ENCODE measurements at regions not wholly inside any gene's neighbourhood (a gene's known extent, or its start where the extent isn't known, plus 50 kb on each side); places are given as distances from the start of the nearest gene placed in this dataset.

GRCh38 chr2:185242462-185242861 is 496.1 kb upstream of the FSIP2 start:
- Histone ChIP-seq H3K9me2 (replicated peaks; ENCODE audit: insufficient read depth) (no peaks in the 10 kb centered on the region), H4K20me1 (ENCODE audit: insufficient read depth, poor library complexity, severe bottlenecking) (no peaks in the 10 kb centered on the region), H3K4me3 (no peak overlapping the region), H3K9me3 (ENCODE audit: low read depth) (no peaks in the 10 kb centered on the region), H2AFZ (no peak overlapping the region), H3K4me1 (ENCODE audit: insufficient read depth) (no peaks in the 10 kb centered on the region), H3K79me2 (no peaks in the 10 kb centered on the region), H3K36me3 (replicated peaks; ENCODE audit: insufficient read depth, low read depth) (no peaks in the 10 kb centered on the region), H3K27me3 (no peaks in the 10 kb centered on the region), H3K4me2 (no peak overlapping the region), H3K27ac (no peak overlapping the region)
- 91% methylated on average over 2 of the region's 2 CpGs for WGBS (ENCODE audit: low lambda C conversion rate, missing lambda C conversion rate)
- TF ChIP-seq EZH2phosphoT487 (IDR thresholded peaks at IDR 0.05; ENCODE audit: low read depth, severe bottlenecking, unreplicated experiment) (no peak), CTCF (IDR thresholded peaks at IDR 0.05; ENCODE audit: poor library complexity) (no peak), EZH2 (IDR thresholded peaks at IDR 0.05; ENCODE audit: borderline replicate concordance) (no peak)
- DNase-seq (ENCODE audit: low spot score), result no peak

GRCh38 chr2:185245216-185245615 is 493.4 kb upstream of the FSIP2 start:
- no peaks in the 10 kb centered on the region for H3K9me2 ChIP-seq (replicated peaks; ENCODE audit: insufficient read depth)
- 87% methylated on average over 4 of the region's 4 CpGs for WGBS (ENCODE audit: low lambda C conversion rate, missing lambda C conversion rate)
- no peaks in the 10 kb centered on the region for H4K20me1 ChIP-seq (ENCODE audit: insufficient read depth, poor library complexity, severe bottlenecking)
- no peaks in the 10 kb centered on the region for H3K4me1 ChIP-seq (ENCODE audit: insufficient read depth)
- DNase-seq (ENCODE audit: low spot score), result no peak
- TF ChIP-seq EZH2 (IDR thresholded peaks at IDR 0.05; ENCODE audit: borderline replicate concordance), result no peak
- no peak for TF ChIP-seq CTCF (IDR thresholded peaks at IDR 0.05; ENCODE audit: poor library complexity)
- TF ChIP-seq EZH2phosphoT487 (IDR thresholded peaks at IDR 0.05; ENCODE audit: low read depth, severe bottlenecking, unreplicated experiment), result no peak
- no peaks in the 10 kb centered on the region for H3K36me3 ChIP-seq (replicated peaks; ENCODE audit: insufficient read depth, low read depth)
- no peaks in the 10 kb centered on the region for H3K9me3 ChIP-seq (ENCODE audit: low read depth)
- H3K4me3 ChIP-seq, result no peak overlapping the region
- no peak overlapping the region for H3K27ac ChIP-seq
- no peaks in the 10 kb centered on the region for H3K27me3 ChIP-seq
- no peak overlapping the region for H3K4me2 ChIP-seq
- H3K79me2 ChIP-seq, result no peaks in the 10 kb centered on the region
- H2AFZ ChIP-seq, result no peak overlapping the region

DNA sequence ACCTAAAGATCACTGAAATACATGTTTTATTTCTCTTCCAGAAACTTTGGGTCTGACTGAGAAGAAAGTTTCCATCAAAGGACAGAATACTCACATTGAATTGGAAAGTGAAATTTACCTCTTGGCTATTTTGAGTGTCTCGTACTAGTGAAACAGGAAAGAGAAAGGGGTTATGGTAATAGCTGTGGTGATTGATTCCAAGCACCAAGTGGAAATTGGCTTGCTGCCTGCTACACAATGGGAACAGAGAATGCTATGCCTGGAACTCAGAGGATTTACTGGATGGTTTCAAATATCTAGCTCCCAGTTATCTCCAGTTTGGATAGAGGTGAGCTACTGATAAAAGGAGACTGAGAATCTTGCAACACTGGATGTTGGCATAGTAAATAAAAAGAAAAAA is 492.8 kb upstream of the FSIP2 start:
- Histone ChIP-seq H3K4me1 (ENCODE audit: insufficient read depth) (no peaks in the 10 kb centered on the region), H3K36me3 (replicated peaks; ENCODE audit: insufficient read depth, low read depth) (no peaks in the 10 kb centered on the region), H2AFZ (no peak overlapping the region), H3K9me2 (replicated peaks; ENCODE audit: insufficient read depth) (no peaks in the 10 kb centered on the region), H3K4me3 (no peak overlapping the region), H3K9me3 (ENCODE audit: low read depth) (no peaks in the 10 kb centered on the region), H3K27me3 (no peaks in the 10 kb centered on the region), H3K4me2 (no peak overlapping the region), H4K20me1 (ENCODE audit: insufficient read depth, poor library complexity, severe bottlenecking) (no peaks in the 10 kb centered on the region), H3K27ac (no peak overlapping the region), H3K79me2 (no peaks in the 10 kb centered on the region)
- TF ChIP-seq EZH2phosphoT487 (IDR thresholded peaks at IDR 0.05; ENCODE audit: low read depth, severe bottlenecking, unreplicated experiment), result no peak
- TF ChIP-seq EZH2 (IDR thresholded peaks at IDR 0.05; ENCODE audit: borderline replicate concordance), result no peak
- TF ChIP-seq CTCF (IDR thresholded peaks at IDR 0.05; ENCODE audit: poor library complexity), result no peak
- no peak for DNase-seq (ENCODE audit: low spot score)
- WGBS (ENCODE audit: low lambda C conversion rate, missing lambda C conversion rate), result 86% methylated on average over 1 of the region's 1 CpG

- TF ChIP-seq EZH2 (IDR thresholded peaks at IDR 0.05; ENCODE audit: borderline replicate concordance), result no peak
- no peak for TF ChIP-seq CTCF (IDR thresholded peaks at IDR 0.05; ENCODE audit: poor library complexity)
- no peak for TF ChIP-seq EZH2phosphoT487 (IDR thresholded peaks at IDR 0.05; ENCODE audit: low read depth, severe bottlenecking, unreplicated experiment)
- no peak for DNase-seq (ENCODE audit: low spot score)
- Histone ChIP-seq H3K27me3 (no peaks in the 10 kb centered on the region), H3K4me2 (no peak overlapping the region), H4K20me1 (ENCODE audit: insufficient read depth, poor library complexity, severe bottlenecking) (no peaks in the 10 kb centered on the region), H3K79me2 (no peaks in the 10 kb centered on the region), H3K4me3 (no peak overlapping the region), H3K4me1 (ENCODE audit: insufficient read depth) (no peaks in the 10 kb centered on the region), H3K9me3 (ENCODE audit: low read depth) (no peaks in the 10 kb centered on the region), H2AFZ (no peak overlapping the region), H3K36me3 (replicated peaks; ENCODE audit: insufficient read depth, low read depth) (no peaks in the 10 kb centered on the region), H3K27ac (no peak overlapping the region), H3K9me2 (replicated peaks; ENCODE audit: insufficient read depth) (no peaks in the 10 kb centered on the region)
Measured at GRCh38 chr2:185246717-185247116, 491.9 kb upstream of the FSIP2 start.

Measured in hepatocyte (in vitro differentiated cells).